ENCODE measurements at regions not wholly inside any gene's neighbourhood (a gene's known extent, or its start where the extent isn't known, plus 50 kb on each side); places are given as distances from the start of the nearest gene placed in this dataset.

DNA sequence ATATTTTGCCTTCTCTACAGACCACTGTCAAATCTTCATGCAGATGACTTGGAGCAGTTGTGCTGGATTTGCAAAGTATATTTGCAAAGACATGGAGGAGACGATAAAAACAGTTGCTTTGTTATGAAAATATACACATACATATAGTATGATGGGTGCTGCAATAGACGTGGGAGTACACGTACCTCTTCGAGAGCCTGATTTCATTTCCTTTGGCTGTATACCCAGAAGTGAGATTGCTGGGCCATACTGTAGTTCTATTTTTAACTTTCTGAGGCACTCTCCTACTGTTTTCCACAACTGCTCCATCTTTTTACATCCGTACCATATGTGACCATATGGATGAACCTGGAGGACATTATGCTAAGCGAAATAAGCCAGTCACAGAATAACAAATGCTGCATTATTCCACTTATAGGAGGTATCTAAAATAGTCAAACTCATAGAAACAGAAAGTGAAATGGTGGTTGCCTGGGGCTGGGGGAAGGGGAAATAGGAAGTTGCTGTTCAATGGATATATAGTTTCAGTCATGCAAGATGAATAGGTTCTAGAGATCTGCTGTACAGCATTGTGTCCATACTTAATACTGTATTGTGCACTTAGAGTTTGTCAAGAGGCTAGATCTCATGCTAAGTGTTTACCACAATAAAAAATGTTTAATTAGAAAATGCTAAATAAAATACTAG is 223.8 kb downstream of the HAO1 start:
- DNase-seq: no peak
- Histone ChIP-seq H2AFZ (ENCODE audit: low read depth, low read length) (no peak overlapping the region), H3K27me3 (ENCODE audit: insufficient read depth, low read length, poor library complexity) (peaks cover 3% of the 10 kb centered on the region)

DNA sequence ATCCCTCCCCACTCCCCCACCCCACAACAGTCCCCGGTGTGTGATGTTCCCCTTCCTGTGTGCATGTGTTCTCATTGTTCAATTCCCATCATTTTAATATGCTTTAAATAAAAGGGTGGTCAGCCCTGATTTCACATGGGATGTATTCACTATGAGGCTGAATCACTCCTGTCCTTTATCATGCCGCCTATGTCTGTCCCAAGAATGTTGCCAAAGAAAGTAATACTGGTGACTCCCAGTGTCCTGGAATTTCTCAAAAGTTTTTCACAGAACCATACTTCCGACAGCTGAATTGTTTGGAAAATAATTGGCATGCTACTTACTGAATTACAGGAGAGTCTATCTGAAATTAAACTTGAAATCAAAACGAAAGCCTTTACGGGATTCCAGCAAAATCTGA is 217.7 kb downstream of the HAO1 start:
- TF ChIP-seq, protein P1, sequence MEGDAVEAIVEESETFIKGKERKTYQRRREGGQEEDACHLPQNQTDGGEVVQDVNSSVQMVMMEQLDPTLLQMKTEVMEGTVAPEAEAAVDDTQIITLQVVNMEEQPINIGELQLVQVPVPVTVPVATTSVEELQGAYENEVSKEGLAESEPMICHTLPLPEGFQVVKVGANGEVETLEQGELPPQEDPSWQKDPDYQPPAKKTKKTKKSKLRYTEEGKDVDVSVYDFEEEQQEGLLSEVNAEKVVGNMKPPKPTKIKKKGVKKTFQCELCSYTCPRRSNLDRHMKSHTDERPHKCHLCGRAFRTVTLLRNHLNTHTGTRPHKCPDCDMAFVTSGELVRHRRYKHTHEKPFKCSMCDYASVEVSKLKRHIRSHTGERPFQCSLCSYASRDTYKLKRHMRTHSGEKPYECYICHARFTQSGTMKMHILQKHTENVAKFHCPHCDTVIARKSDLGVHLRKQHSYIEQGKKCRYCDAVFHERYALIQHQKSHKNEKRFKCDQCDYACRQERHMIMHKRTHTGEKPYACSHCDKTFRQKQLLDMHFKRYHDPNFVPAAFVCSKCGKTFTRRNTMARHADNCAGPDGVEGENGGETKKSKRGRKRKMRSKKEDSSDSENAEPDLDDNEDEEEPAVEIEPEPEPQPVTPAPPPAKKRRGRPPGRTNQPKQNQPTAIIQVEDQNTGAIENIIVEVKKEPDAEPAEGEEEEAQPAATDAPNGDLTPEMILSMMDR (IDR thresholded peaks at IDR 0.05; ENCODE audit: borderline replicate concordance, extremely low read depth, low read length, poor library complexity, severe bottlenecking): no peak
- TF ChIP-seq EZH2 (IDR thresholded peaks at IDR 0.05; ENCODE audit: borderline replicate concordance, low read depth, low read length, severe bottlenecking): no peak
- Histone ChIP-seq H3K9ac (ENCODE audit: low read depth, low read length) (no peak overlapping the region), H4K20me1 (ENCODE audit: insufficient read depth, low read length) (no peaks in the 10 kb centered on the region), H3K36me3 (ENCODE audit: insufficient read depth, low read length) (no peaks in the 10 kb centered on the region), H3K4me2 (ENCODE audit: insufficient read depth, low read length) (no peak overlapping the region), H2AFZ (ENCODE audit: low read depth, low read length) (no peak overlapping the region), H3K27ac (ENCODE audit: low read length) (no peak overlapping the region), H3K4me3 (ENCODE audit: low read depth in 1 of 2, low read length in 2 of 2) (no peak overlapping the region), H3K4me1 (ENCODE audit: insufficient read depth, low read length) (no peaks in the 10 kb centered on the region), H3K27me3 (ENCODE audit: insufficient read depth, low read length, poor library complexity) (no peaks in the 10 kb centered on the region), H3K9me3 (ENCODE audit: insufficient read depth, low read length, severe bottlenecking) (no peaks in the 10 kb centered on the region), H3K79me2 (ENCODE audit: insufficient read depth, low read length) (no peaks in the 10 kb centered on the region)
- ATAC-seq (ENCODE audit: insufficient read depth, low read depth): no peak
- DNase-seq: no peak

More for the DNA sequence above, 223.8 kb downstream of the HAO1 start:
- Histone ChIP-seq H3K9ac (ENCODE audit: low read depth, low read length) (no peak overlapping the region), H3K79me2 (ENCODE audit: insufficient read depth, low read length) (no peaks in the 10 kb centered on the region), H3K4me1 (ENCODE audit: insufficient read depth, low read length) (no peaks in the 10 kb centered on the region), H3K9me3 (ENCODE audit: insufficient read depth, low read length, severe bottlenecking) (no peaks in the 10 kb centered on the region), H3K4me3 (ENCODE audit: low read depth in 1 of 2, low read length in 2 of 2) (no peak overlapping the region), H3K27ac (ENCODE audit: low read length) (no peak overlapping the region), H3K36me3 (ENCODE audit: insufficient read depth, low read length) (no peaks in the 10 kb centered on the region), H4K20me1 (ENCODE audit: insufficient read depth, low read length) (no peaks in the 10 kb centered on the region), H3K4me2 (ENCODE audit: insufficient read depth, low read length) (no peak overlapping the region)
- no peak for ATAC-seq (ENCODE audit: insufficient read depth, low read depth)
- no peak for TF ChIP-seq EZH2 (IDR thresholded peaks at IDR 0.05; ENCODE audit: borderline replicate concordance, low read depth, low read length, severe bottlenecking)
- TF ChIP-seq, protein P1 (IDR thresholded peaks at IDR 0.05; ENCODE audit: borderline replicate concordance, extremely low read depth, low read length, poor library complexity, severe bottlenecking): no peak

DNA sequence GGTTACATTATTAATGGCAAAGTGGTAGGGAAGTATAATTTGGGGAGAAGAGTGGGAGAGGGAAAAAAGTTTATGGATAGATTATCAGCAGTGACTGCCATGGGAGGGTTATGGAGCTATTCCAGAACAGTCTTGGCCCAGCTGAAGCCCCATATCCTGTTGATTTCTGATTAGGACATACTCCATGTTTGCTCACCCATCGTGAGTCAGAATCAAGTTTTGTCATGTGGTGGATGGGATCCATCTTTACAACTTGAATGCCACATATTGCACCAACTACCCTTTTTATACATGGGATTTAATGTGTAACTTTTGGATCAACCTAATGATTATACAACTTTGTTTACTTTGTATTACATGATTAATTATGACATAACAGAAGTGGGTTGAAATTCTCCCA is 217.0 kb downstream of the HAO1 start:
- Histone ChIP-seq H3K4me1 (ENCODE audit: insufficient read depth, low read length) (no peaks in the 10 kb centered on the region), H3K9me3 (ENCODE audit: insufficient read depth, low read length, severe bottlenecking) (no peaks in the 10 kb centered on the region), H3K4me3 (ENCODE audit: low read depth in 1 of 2, low read length in 2 of 2) (no peak overlapping the region), H4K20me1 (ENCODE audit: insufficient read depth, low read length) (no peaks in the 10 kb centered on the region), H2AFZ (ENCODE audit: low read depth, low read length) (no peak overlapping the region), H3K27ac (ENCODE audit: low read length) (no peak overlapping the region), H3K4me2 (ENCODE audit: insufficient read depth, low read length) (no peak overlapping the region), H3K36me3 (ENCODE audit: insufficient read depth, low read length) (no peaks in the 10 kb centered on the region), H3K27me3 (ENCODE audit: insufficient read depth, low read length, poor library complexity) (no peaks in the 10 kb centered on the region), H3K9ac (ENCODE audit: low read depth, low read length) (no peak overlapping the region), H3K79me2 (ENCODE audit: insufficient read depth, low read length) (no peaks in the 10 kb centered on the region)
- no peak for TF ChIP-seq EZH2 (IDR thresholded peaks at IDR 0.05; ENCODE audit: borderline replicate concordance, low read depth, low read length, severe bottlenecking)
- TF ChIP-seq, protein P1 (IDR thresholded peaks at IDR 0.05; ENCODE audit: borderline replicate concordance, extremely low read depth, low read length, poor library complexity, severe bottlenecking): no peak
- ATAC-seq (ENCODE audit: insufficient read depth, low read depth) (no peak), DNase-seq (no peak)

All from DND-41 (cell line).